RWPE1 (cell line): ENCODE measurements at regions not wholly inside any gene's neighbourhood (a gene's known extent, or its start where the extent isn't known, plus 50 kb on each side); places are given as distances from the start of the nearest gene placed in this dataset.
A peak's percentile ranks its signal among the peaks of the same experiment; 100 is the strongest.

Source experiments
- CTCF ChIA-PET: fragments of 350-600 bp; sonication (Branson Sonifier 250); formaldehyde crosslinking; extraction: SDS; loops from one replicate; lab custom pipeline; 2021; lab: Yijun Ruan, JAX
- POLR2A ChIA-PET: fragments of 400-600 bp; formaldehyde crosslinking; extraction: SDS; loops from one replicate; lab custom pipeline; 2020; ENCODE audit warnings: antibody characterized with exemption; ENCODE audit not compliant: low non-redundant PET; lab: Yijun Ruan, JAX
- DNase-seq: peaks from one replicate; pipeline ENCODE4 v3.0.0; 2012; ENCODE audit warnings: low spot score
- H3K27ac ChIP-seq: fragments of 450-650 bp; 2 replicates; pipeline ENCODE4 v1.5.1; 2017
- CTCF ChIP-seq: fragments of 450-650 bp; conservative IDR thresholded peaks from 2 replicates; pipeline ENCODE4 v1.5.1; 2017; ENCODE audit warnings: low read depth, mild to moderate bottlenecking

GRCh38 chr20:48197066-48197465 is 411.8 kb upstream of the SULF2 start:
- no peak for TF ChIP-seq CTCF
- H3K27ac ChIP-seq: no peak overlapping the region
- no peak for DNase-seq
- POLR2A ChIA-PET: no interaction called here
- CTCF ChIA-PET: no interaction called here

- no peak for DNase-seq
- H3K27ac ChIP-seq: no peak overlapping the region
- CTCF ChIA-PET: no interaction called here
- TF ChIP-seq CTCF: no peak
- POLR2A ChIA-PET: no interaction called here
Observed at GRCh38 chr20:48196486-48196885, 411.2 kb upstream of the SULF2 start.

- no peak for DNase-seq
- TF ChIP-seq CTCF: no peak
- POLR2A ChIA-PET: no interaction called here
- CTCF ChIA-PET: no interaction called here
- H3K27ac ChIP-seq: no peak overlapping the region
Observed at GRCh38 chr20:48196001-48196400, 410.7 kb upstream of the SULF2 start.

GRCh38 chr20:48195121-48195870 is 410.0 kb upstream of the SULF2 start:
- no peak overlapping the region for H3K27ac ChIP-seq
- TF ChIP-seq CTCF: no peak
- ChIA-PET CTCF (interaction anchor here (0.7 kb wide), 1 partner anchor 505 kb away, joined by 3 read pairs; no protein-coding TSS in a partner anchor), POLR2A (no interaction called here)
- no peak for DNase-seq

GRCh38 chr20:48194583-48194982 is 409.3 kb upstream of the SULF2 start:
- TF ChIP-seq CTCF: no peak
- no peak for DNase-seq
- peak overlapping the region; percentile 11; the same call in 1 of the 2 replicates for H3K27ac ChIP-seq
- POLR2A ChIA-PET: no interaction called here
- CTCF ChIA-PET: interaction anchor here (0.7 kb wide), 1 partner anchor 505 kb away, joined by 3 read pairs; no protein-coding TSS in a partner anchor

- ChIA-PET CTCF (interaction anchor here (0.6 to 1.2 kb wide), 2 partner anchors 427 kb away, joined by 3 read pairs; no protein-coding TSS in a partner anchor), POLR2A (no interaction called here)
- DNase-seq: no peak
- peak overlapping the region; percentile 11; the same call in 1 of the 2 replicates for H3K27ac ChIP-seq
- TF ChIP-seq CTCF: no peak
Observed at GRCh38 chr20:48193627-48194425, 408.5 kb upstream of the SULF2 start.
